Uterus (tissue), 3 donors: ENCODE measurements at regions not wholly inside any gene's neighbourhood (a gene's known extent, or its start where the extent isn't known, plus 50 kb on each side); places are given as distances from the start of the nearest gene placed in this dataset.

Experiments
- DNase-seq, 2 donors: peaks; one replicate each; pipeline ENCODE4 v3.0.0-alpha.2; 2019 to 2020
- H3K27ac ChIP-seq, 2 donors: fragments of 200-600 bp; sonication (generic); 1 replicate in 1 of 2; 2 replicates in 1 of 2; pipeline ENCODE4 v1.5.1; 2016 to 2018
- H3K27me3 ChIP-seq, 2 donors: fragments of 200-600 bp; sonication (generic); one replicate each; pipeline ENCODE4 v1.5.1; 2018 to 2019; ENCODE audit warnings: control low read depth in 1 of 2
- H3K36me3 ChIP-seq, 2 donors: fragments of 200-600 bp; sonication (generic); one replicate each; pipeline ENCODE4 v1.5.1; 2019; ENCODE audit warnings: control low read depth in 1 of 2
- H3K4me1 ChIP-seq, 2 donors: fragments of 200-600 bp; sonication (generic); one replicate each; pipeline ENCODE4 v1.5.1; 2018 to 2019; ENCODE audit warnings: control low read depth in 1 of 2
- H3K4me3 ChIP-seq, 2 donors: fragments of 200-600 bp; sonication (generic); 1 replicate in 1 of 2; 2 replicates in 1 of 2; pipeline ENCODE4 v1.5.1; 2018 to 2019; ENCODE audit warnings: mild to moderate bottlenecking in 1 of 2
- H3K9me3 ChIP-seq, 2 donors: fragments of 200-600 bp; sonication (generic); one replicate each; pipeline ENCODE4 v1.5.1; 2019; ENCODE audit warnings: control low read depth in 1 of 2
- CTCF ChIP-seq, 4 experiments: fragments of 200-600 bp in 2 of 4; fragments of 450-650 bp in 2 of 4; sonication (generic) in 2 of 4; IDR thresholded peaks; one replicate each; pipeline ENCODE4 v1.5.1; 2016 to 2019; ENCODE audit warnings: antibody characterized with exemption in 4 of 4, mild to moderate bottlenecking in 2 of 4, moderate library complexity in 1 of 4
- POLR2A ChIP-seq, 2 donors: fragments of 450-650 bp; IDR thresholded peaks; one replicate each; pipeline ENCODE4 v1.6.1; 2016; ENCODE audit warnings: antibody characterized with exemption in 2 of 2, mild to moderate bottlenecking in 1 of 2, moderate library complexity in 1 of 2
- intact Hi-C: fragments of 100-400 bp; cut with DNase I; formaldehyde crosslinking; loops from one replicate; pipeline ENCODE4 v1.15.1; 2023; ENCODE audit warnings: low total_unique reads
- donor health status: DM: yes; HTN: yes; CAD: no.

GRCh38 chr10:69697006-69697405, 67.0 kb downstream of the FAM241B start:
- intact Hi-C loops, result no loop called here
- Histone ChIP-seq H3K27ac (no peak overlapping the region), H3K9me3 (no peaks in the 10 kb centered on the region), H3K4me3 (no peak overlapping the region), H3K36me3 (no peaks in the 10 kb centered on the region), H3K4me1 (no peaks in the 10 kb centered on the region), H3K27me3 (no peaks in the 10 kb centered on the region)
- no peak for DNase-seq
- TF ChIP-seq CTCF (IDR thresholded peaks at IDR 0.05), result no peak
- TF ChIP-seq POLR2A (IDR thresholded peaks at IDR 0.05), result no peak

DNA sequence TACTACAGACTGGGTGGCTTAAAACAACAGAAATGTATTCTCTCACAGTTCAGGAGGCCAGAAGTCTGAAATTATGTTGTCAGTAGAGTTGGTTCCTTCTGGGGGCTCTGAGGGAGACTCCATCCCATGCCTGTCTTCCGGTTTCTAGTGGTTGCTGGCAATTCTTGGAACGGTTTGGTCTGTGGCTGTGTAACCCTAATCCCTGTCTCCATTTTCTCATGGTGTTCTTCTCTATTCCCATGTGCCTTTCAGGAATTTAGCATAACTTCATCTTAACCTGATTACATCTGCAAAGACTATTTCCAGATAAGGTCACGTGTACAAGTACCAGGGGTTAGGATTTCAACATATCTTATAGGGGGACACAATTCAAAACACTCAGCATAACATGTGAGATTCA, 73.2 kb downstream of the FAM241B start:
- H3K27me3 ChIP-seq, result no peaks in the 10 kb centered on the region
- no peak overlapping the region for H3K27ac ChIP-seq
- no peak for DNase-seq
- no peak for TF ChIP-seq CTCF (IDR thresholded peaks at IDR 0.05)
- TF ChIP-seq POLR2A (IDR thresholded peaks at IDR 0.05), result no peak
- no peaks in the 10 kb centered on the region for H3K36me3 ChIP-seq
- no peak overlapping the region for H3K4me3 ChIP-seq
- H3K9me3 ChIP-seq, result no peaks in the 10 kb centered on the region
- intact Hi-C loops, result no loop called here
- H3K4me1 ChIP-seq, result no peaks in the 10 kb centered on the region

DNA sequence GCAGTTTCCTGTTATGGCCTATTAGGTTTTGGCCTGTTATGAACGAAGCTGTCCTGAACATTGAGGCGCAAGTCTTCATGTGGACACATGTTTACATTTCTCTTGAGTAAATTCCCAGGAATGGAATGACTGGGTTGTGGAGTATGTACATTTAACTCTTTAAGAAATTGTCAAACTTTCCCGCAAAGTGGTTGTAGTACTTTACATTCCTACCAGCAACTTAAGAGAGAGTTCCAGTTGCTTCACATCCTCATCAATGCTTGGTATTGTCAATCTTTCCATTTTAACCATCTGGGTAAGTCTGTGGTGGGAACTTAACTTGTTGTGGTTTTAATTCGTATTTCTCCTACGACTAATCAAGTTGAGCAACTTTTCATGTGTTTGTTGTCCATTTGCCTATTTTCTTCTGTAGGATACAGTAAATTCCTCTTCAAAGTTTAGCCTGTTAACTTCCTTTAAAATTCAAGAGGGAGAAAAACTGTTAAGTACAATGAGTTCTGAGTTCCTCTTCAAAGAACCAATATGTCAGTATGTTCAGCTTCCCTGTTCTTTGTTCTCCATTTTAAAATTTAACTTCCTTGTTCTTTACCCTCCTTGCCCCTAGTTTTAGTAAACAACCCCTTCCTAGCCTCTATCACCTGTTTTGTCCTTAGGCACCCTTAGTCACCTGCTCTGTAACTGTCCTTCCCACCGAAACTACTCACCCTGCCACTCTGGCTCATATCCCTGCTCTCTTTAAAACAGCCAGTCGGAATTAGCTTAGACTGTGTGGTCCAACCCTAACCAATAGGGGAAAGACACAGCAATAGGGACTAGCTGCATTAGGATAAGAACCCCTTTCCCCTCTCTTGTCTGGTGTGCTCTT, 74.0 kb downstream of the FAM241B start:
- DNase-seq, result no peak
- H3K36me3 ChIP-seq, result no peaks in the 10 kb centered on the region
- intact Hi-C loops, result no loop called here
- no peaks in the 10 kb centered on the region for H3K4me1 ChIP-seq
- no peaks in the 10 kb centered on the region for H3K9me3 ChIP-seq
- no peak overlapping the region for H3K4me3 ChIP-seq
- no peaks in the 10 kb centered on the region for H3K27me3 ChIP-seq
- H3K27ac ChIP-seq, result no peak overlapping the region
- TF ChIP-seq CTCF (IDR thresholded peaks at IDR 0.05), result no peak

DNA sequence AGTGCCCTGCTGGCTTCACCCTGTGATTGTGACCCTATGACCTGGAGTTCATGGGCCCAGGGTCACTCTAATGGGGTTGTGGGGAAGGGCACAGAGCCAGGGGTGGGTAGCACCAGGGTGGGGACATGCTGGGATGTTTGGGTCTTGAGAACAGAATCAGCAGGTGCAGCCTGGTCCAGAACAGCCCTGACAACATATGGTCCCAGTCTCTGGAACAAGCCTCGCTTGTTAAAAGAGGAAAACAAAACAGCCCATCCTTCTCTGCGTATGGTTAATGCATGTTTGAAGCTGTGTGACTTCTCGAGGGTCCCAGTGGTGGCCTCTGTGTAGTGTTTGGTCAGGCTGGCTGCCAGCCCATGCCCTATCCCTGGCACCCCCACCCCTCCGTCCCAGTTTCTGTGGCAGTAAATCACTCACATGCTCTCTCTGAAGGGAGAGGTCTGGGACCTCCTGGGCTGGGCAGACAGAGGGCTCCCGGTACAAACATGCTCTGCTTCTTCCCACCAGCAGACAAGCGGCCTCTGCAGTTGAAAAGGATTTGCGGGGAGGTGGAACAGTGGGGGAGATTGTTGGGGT, 79.4 kb downstream of the FAM241B start:
- no peaks in the 10 kb centered on the region for H3K9me3 ChIP-seq
- H3K4me1 ChIP-seq, result no peaks in the 10 kb centered on the region
- no peak overlapping the region for H3K27ac ChIP-seq
- TF ChIP-seq CTCF (IDR thresholded peaks at IDR 0.05), result no peak
- TF ChIP-seq POLR2A (IDR thresholded peaks at IDR 0.05), result no peak
- intact Hi-C loops, result no loop called here
- H3K4me3 ChIP-seq, result no peak overlapping the region
- no peak for DNase-seq
- H3K36me3 ChIP-seq, result no peaks in the 10 kb centered on the region
- H3K27me3 ChIP-seq, result no peaks in the 10 kb centered on the region
